Suppressor macrophage treated with lipopolysaccharide for 1 hour (primary cell): ENCODE measurements at regions not wholly inside any gene's neighbourhood (a gene's known extent, or its start where the extent isn't known, plus 50 kb on each side); places are given as distances from the start of the nearest gene placed in this dataset.

Experiments used
- DNase-seq, 3 donors: peaks; one replicate each; pipeline ENCODE4 v3.0.0-alpha.2; 2020 to 2022

GRCh38 chr5:168155585-168155984 is 135.9 kb upstream of the WWC1 start:
- DNase-seq = no peak

GRCh38 chr5:168156170-168156569 is 135.3 kb upstream of the WWC1 start:
- no peak for DNase-seq

GRCh38 chr5:168157141-168157540 is 134.3 kb upstream of the WWC1 start:
- DNase-seq = no peak

- peak; percentile 45 to 64 (median 62) for DNase-seq
Measured at GRCh38 chr5:168159425-168159824, 132.0 kb upstream of the WWC1 start.

GRCh38 chr5:168162464-168162863 is 129.0 kb upstream of the WWC1 start:
- no peak for DNase-seq

GRCh38 chr5:168163966-168164365 is 127.5 kb upstream of the WWC1 start:
- DNase-seq = no peak

GRCh38 chr5:168165221-168165914 is 126.1 kb upstream of the WWC1 start:
- DNase-seq = no peak

- DNase-seq = no peak
Measured at GRCh38 chr5:168165977-168166376, 125.5 kb upstream of the WWC1 start.

- no peak for DNase-seq
Measured at GRCh38 chr5:168167338-168167737, 124.1 kb upstream of the WWC1 start.

GRCh38 chr5:168168978-168169698 is 122.3 kb upstream of the WWC1 start:
- no peak for DNase-seq

GRCh38 chr5:168169791-168170190 is 121.7 kb upstream of the WWC1 start:
- DNase-seq = no peak

- DNase-seq = no peak
Measured at GRCh38 chr5:168171901-168172759, 119.3 kb upstream of the WWC1 start.

- DNase-seq = no peak
Measured at GRCh38 chr5:168172760-168173223, 118.7 kb upstream of the WWC1 start.

- no peak for DNase-seq
Measured at GRCh38 chr5:168174376-168174775, 117.1 kb upstream of the WWC1 start.

GRCh38 chr5:168176251-168176650 is 115.2 kb upstream of the WWC1 start:
- DNase-seq = peak in 2 of 3 donors; percentile 27 to 28

GRCh38 chr5:168176941-168177340 is 114.5 kb upstream of the WWC1 start:
- DNase-seq = peak in 2 of 3 donors; percentile 9 to 24

GRCh38 chr5:168177831-168178450 is 113.5 kb upstream of the WWC1 start:
- no peak for DNase-seq

- no peak for DNase-seq
Measured at GRCh38 chr5:168179192-168179593, 112.3 kb upstream of the WWC1 start.

- no peak for DNase-seq
Measured at GRCh38 chr5:168182269-168182668, 109.2 kb upstream of the WWC1 start.

- DNase-seq = no peak
Measured at GRCh38 chr5:168184103-168184502, 107.3 kb upstream of the WWC1 start.

- DNase-seq = no peak
Measured at GRCh38 chr5:168186289-168187074, 105.0 kb upstream of the WWC1 start.

- DNase-seq = no peak
Measured at GRCh38 chr5:168187614-168188013, 103.8 kb upstream of the WWC1 start.
